COR-L47 (cell line): ENCODE measurements at regions not wholly inside any gene's neighbourhood (a gene's known extent, or its start where the extent isn't known, plus 50 kb on each side); places are given as distances from the start of the nearest gene placed in this dataset.

ENCODE experiments used
- DNase-seq: peaks from one replicate; lab custom pipeline; 2025; lab: John Stamatoyannopoulos, UW

DNA sequence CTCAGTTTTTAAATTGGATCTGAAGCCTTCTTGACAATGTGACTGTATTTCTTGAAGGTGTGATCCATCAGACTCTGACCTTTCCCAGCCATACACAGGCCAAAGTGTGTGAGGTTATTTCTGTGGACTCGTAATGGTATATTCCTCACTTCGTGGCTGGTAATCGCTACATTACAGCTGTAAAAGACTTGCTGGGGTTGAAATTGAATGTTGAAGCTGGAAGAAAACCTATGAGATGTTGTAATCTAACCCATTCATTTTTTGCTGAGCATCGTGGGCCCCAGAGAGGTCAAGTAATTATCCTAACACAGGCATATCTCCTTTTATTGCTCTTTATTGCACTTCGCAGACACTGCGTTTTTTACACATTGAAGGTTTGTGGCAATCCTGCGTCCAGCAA, 405.6 kb upstream of the ZP4 start:
- DNase-seq: no peak

DNA sequence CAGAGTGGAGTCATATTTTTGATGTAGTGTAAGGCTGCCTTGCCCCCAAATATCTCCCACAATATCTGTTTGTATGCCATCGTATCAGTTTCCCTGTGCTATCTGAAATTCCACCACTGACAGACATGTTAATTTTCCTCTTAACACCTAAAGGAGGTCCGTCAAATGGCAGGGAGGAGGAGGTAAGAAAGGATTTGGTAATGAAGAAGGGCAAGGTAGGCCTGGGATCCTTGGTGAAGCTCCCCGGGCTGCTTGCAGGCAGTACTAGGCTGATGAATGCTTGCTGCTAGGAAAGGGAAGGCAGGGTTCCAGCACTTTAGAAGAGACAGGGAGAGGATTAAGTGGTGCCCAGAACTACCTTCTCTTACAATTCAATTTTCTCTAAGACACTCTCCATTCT, 402.4 kb upstream of the ZP4 start:
- no peak for DNase-seq

DNA sequence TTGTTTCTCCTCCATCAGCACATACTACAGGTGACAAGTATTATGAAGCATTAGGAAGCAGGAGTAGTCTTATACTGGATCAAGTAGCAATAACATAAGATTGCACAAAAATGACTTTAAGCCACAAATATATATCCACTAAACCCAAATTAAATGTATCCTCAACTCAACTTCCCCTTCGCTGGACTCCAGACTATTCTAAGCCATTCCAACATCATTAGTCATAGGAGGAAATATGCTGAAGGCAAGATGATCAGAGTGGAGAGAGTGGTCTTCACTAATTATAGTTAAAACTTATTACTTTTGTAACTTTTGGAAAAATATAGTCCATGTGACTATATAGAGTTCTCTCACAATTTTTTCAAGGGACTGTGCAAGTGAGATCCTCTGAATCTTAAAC, 390.7 kb upstream of the ZP4 start:
- no peak for DNase-seq

DNA sequence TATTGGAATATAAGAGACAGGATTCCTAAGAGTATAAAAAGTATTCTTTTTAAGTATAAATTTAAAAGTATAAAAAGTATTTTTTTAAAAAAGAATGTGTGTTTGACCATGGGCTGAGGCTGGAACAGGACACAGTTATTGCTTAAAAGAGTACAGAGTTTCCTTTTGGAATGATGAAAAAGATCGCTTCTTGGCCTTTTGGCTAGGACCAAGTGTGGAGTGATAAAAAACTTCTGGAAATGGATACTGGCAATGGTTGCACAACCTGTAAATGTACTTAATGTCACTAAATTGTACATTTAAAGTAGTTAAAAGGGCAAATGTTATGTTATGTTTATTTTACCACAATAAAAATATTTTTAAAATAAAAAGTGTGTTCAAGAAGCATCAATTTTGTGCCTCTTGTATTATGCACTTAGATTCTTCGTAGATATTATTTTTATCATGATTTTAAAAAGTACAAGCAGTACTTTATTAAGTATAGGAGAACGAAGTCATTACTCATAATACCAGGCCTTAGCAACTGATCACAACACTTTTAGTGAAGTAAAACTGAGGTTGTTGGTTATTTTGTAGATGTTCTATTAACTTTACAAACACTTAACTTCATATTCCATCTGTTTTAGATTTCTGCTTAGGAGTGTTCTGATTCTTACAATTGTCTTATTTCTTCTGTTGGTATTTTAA, 389.1 kb upstream of the ZP4 start:
- DNase-seq: no peak

DNA sequence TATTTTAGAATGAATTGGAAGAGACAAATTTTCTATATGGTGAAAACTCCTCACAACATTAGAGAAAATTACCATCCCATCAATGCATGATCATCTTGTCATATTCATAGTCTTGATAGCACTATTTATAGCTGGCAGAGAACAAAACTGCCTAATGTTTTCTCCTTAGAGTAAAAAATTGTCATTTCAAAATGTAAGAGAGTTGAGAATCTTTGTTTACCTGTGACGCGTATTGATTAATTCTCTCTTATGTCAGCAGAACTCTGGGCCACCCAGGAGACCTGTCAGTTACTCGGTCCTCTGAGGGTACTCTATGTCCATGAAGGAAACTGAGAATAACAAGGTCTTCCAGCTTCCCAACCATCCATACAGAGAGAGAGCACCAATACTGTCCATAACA, 381.4 kb upstream of the ZP4 start:
- no peak for DNase-seq

DNA sequence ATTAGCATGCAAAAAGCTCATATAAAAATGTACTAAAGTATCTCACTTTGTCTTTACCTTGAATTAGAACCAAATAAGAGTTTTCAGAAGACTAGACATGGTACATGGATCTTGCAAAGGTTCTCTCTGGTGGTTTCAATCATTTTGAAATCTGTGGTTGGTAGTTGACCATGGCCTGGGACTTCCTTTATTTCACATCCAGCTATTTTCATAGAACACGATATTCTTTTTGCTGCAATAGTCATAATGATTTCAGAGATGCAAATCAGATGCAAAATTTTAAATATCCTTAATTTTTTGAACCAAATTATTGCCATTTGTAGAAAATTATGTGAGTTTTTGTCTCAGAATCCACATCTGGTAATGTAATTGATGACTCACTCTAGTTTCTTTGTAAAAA, 375.1 kb upstream of the ZP4 start:
- DNase-seq: no peak

DNA sequence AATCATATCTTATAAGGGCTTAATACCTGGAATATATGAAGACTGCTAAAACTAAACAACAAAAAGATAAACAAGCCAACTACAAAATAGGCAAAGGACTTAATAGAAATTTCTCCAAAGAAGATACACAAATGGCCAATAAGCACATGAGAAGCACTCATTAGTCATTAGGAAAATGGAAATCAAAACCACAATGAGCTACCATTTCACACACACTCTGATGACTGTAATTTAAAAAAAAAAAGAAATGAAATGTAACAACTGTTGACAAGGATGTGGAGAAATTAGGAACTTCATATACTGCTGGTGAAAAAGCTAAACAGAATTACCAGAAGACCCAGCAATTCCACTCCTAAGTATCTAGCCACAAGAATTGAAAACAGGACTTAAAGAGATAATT, 374.2 kb upstream of the ZP4 start:
- DNase-seq: no peak

DNA sequence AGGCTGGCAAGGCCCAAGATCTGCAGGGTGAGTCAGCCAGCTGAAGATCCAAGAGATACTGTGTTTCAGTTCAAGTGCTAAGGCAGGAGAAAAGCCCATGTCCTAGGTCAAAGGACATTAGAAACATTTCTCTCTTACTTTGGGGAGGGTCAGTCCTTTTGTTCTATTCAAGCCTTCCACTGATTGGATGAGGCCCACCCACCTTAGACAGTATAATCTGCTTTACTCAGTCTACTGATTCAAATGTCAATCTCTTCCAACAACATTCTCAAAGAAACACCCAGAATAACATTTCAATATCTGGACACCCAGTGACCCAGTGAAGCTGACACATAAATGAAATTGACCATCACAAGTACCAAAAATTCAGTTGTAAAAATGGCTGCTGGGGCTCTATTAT, 367.8 kb upstream of the ZP4 start:
- no peak for DNase-seq

DNA sequence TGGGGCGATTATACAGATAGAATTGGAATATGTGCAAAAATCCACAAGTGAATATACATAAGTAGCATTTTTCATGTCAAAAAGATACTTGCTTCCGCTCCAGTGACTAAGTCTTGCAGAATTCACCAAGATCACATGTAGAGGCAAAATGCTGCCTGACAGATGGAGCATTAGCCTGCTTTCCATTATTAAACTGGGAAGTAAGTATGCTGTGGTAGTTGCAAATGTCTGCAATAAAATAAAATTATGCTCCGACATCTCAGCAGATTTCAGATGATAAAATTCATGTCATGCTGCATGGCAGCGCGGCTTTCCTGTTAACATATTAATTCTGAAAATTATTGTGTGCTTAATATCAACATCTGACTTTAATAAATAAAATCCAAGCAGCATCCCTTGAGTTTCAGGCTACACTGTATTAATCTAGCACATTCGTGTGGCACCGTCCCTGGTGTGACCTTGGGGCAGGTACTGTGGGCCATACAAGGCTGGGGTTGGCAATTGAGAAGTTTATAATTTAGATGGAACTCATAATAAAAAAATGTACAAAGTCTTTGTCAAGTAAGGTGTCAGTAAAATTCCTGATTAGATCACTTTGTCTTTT, 366.4 kb upstream of the ZP4 start:
- DNase-seq: no peak

DNA sequence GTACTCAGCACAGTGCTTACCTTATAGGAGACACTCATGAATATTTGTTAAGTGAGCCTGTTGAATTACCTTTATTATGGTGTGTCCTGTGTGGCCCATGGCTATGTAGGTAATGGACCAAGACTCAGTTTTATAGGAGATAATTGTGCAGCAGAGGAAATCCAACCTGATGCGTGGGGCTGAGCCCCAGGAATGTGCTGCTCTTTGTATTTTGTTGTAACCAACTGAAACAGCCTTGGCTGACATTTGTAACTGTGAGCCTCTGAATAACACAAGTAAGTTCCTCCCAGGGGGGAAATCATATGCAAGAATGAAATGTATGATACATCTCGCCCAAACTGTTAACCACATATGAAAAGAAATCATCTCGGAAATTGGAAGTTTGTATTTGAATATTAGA, 364.2 kb upstream of the ZP4 start:
- DNase-seq: no peak

DNA sequence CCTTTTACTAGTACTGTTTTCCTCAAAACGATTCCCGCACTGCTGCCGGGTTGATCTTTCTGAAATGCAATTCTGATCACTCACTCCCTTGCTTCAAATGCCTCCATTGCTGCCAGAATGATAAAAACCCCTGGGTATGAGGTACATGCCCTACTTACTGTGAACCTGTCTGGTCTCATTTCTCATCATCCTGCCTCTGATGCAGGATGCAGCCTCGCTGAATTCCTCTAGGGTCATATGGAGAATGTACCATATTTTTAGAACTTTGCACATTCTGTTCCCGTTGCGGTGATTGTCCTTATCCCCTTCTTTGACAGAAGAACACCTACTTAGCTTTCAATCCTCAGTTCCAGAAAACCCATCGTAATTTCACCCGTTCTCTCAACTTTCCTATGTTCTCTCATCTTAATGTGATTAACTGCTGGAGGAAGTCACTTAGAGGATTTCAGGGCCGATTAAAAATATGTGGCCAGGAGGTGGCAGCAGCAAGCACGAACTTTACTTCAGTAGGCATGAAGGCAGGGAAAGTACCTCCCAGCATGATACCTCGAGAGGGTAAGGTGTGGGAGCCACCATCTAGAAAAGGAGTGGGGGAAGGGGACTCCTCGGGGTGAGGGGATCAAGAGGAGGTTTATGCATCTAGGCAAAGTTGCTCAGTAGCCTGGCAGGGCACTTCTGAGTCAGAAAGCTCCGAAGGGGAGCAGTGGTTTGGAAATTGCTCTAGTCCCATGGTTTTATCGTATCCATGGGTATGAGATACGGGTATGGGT, 361.5 kb upstream of the ZP4 start:
- DNase-seq: peak; percentile 21

DNA sequence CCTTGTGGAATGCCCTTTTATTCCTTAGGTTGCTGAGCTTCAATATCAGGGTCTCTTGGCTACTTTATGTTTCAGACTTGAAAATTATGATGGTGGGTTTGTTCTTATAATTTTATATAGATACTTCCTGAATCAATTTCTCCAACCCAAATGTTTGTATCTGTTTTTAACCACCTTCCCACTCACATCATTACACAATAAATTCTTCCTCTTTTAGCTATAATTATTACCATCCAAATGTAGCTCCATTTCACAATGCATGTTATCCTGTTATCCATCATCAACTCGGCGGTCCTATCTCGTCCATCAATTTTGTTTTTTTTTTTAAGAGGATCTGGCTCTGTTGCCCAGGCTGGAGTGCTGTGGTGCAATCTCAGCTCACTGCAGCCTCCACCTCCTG, 357.6 kb upstream of the ZP4 start:
- DNase-seq: no peak

DNA sequence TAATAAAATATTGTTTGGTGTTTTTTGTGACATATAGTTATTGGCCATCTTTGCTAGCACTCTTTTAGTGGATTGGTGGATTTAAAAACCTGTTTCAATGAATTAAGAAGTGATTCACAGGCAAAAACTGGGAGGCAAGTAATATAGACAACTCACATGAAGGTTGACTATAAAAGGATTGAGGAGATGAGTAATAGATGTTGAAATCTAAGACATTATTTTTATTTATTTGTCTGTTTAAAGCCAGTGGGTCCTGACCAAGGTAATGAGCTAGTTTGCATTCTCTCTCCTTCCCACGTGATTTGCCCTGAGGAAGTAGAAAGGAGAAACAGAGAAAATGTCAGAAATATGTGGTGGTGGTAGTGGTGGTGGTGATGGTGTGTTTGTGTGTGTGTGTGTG, 351.5 kb upstream of the ZP4 start:
- DNase-seq: no peak

DNA sequence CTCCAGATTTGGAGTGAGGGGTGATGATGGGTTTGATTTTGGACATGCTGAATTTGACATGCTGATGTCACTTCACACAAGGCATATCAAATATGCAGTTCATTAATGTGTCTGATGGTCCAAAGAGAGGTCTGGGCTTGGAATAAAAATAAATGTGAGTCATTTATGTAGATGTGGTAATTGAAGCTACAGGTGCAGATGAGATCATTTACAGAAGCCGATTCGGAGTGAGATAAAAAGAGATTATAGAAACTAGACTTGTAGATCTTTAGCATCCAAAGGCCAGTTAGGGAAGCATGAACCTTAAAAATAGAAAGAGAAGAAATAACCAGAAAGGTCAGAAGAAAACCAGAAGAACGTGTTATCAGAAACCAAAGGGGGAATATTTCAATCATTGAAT, 350.9 kb upstream of the ZP4 start:
- DNase-seq: no peak

DNA sequence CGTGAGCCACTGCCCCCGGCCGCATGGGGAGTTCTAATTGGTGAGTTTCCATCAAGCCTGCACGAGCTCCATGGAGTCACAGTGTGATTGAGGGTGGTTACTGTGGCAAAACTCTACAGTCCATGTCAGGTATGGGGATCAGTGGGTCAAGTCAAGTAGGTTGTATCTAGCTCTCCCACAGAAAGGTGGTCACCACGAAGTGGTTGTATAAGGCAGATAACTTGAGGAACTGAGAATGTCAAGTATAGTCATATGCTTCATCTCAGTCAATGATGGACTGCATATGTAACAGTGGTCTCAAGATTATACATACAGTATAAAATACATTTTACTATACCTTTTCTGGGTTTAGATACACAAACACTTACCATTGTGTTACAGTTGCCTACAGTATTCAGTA, 348.6 kb upstream of the ZP4 start:
- no peak for DNase-seq

DNA sequence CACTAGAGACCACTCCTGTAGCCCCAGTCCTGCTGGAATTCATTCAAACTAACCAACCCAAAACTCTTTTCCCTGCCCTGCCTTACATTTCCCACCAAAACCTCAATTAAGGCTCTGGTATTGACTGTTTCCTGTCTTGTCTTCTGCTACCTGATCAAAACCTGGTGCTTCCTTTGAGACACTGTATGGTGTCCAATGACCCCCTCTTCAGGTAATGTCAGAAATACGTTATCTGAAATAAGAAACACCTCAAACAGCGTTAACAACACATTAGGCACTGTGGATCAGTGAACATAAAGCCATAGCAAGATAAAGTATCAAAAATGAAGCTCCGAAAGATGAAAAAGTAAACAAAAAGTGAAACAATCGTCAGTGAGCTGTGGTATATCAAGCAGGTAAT, 343.2 kb upstream of the ZP4 start:
- DNase-seq: no peak

DNA sequence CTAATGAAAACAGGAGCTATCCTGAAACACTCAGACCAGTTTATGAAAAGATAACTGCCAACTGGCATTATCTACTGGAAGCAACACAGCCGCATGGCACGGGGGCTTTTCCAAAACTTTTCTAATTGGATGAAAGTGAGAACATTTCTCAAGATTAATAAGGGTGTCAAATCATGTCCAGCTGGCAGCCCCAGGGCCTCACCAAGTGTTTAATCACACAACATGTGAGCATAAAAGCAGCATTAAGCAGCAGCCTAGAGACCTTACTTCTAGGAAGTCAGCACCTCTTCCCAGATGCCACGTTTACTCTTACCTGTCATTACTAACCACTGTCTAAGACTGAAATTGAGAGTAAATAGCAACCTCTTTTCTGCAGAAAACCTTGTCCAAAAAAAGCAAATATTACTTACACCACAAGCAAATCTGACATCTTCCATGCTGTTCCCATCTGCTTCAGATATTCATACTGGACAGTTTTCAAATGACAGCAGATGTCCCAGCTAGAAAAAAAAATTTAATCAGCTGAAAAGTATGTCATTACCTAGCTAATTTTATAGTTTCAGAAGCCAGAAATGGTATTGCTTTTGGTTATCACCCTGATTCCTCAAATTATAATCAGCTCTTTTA, 341.5 kb upstream of the ZP4 start:
- DNase-seq: no peak

DNA sequence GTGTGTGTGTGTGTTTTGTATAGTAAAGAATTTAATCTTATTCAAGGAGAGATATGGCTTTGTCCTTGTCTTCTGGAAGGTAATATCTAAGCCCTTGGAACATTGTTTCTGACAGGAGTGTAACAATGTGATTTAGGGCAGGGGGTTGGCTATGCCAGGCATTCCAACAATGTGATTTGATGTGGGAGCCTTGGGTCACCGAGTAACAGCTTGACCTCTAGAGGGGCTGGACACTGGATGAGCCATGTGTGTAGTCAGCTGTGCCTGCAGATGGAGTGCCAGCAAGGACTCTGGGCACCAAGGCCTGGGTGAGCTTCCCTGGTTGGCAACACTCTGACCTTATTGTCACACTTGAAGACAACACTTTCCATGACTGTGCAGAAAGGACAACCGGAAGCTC, 336.1 kb upstream of the ZP4 start:
- DNase-seq: no peak

DNA sequence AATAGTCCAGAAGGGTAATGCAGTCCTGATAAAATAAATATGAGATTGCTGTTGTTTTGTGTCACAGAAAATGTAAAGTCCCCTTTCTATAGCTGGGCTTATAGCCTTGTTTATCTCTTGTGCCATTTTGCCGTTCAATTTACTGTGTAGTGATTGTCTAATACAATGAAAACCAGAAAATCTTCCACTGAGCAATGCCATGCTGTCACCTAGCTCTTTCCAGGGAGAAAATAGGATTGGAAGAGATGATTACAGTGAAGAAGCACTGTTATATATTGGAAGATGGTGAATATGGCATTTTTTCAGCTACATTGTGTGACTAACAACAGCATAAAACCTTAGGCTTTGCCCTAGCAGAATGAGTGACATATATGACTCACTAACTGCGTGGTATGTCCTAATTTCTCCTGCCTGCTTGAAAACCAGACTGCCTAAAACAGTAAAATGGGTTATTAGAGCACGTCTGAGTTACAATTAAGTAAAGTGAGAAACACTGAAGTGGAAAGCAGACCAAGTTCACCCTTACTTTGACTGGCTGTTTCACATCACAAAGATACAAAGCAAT, 332.4 kb upstream of the ZP4 start:
- DNase-seq: no peak

DNA sequence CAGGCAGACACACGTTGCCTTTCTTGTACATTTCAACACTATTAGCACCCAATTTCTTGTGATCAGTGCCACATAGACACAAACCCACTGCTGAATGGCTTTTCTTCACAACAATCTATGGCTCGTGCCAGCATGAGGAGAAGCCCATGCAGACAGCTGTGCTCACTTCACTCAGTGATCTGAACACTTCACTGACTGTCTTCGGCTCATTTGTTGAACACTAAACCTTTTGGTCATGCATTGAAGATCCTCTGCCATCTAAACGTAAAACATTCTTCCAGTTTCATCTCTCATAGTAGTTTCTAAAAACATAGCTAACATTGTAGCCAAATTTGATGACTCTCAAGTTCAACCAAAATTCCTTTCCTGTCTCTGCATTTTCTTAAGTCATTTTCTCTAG, 331.0 kb upstream of the ZP4 start:
- no peak for DNase-seq

DNA sequence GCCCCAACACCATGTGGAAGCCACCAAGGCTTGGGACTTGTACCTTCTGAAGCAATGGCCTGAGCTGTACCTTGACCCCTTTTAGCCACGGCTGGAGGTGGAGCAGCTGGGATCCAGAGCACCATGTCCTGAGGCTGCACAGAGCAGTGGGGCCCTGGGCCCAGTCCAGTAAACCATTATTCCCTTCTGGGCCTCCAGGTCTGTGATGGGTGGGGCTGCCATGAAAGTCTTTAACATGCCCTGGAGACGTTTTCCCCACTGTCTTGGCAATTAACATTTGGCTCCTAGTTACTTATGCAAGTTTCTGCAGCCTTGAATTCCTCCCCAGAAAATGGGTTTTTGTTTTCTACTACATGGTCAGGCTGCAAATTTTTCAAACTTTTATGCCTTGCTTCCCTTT, 323.7 kb upstream of the ZP4 start:
- DNase-seq: no peak

DNA sequence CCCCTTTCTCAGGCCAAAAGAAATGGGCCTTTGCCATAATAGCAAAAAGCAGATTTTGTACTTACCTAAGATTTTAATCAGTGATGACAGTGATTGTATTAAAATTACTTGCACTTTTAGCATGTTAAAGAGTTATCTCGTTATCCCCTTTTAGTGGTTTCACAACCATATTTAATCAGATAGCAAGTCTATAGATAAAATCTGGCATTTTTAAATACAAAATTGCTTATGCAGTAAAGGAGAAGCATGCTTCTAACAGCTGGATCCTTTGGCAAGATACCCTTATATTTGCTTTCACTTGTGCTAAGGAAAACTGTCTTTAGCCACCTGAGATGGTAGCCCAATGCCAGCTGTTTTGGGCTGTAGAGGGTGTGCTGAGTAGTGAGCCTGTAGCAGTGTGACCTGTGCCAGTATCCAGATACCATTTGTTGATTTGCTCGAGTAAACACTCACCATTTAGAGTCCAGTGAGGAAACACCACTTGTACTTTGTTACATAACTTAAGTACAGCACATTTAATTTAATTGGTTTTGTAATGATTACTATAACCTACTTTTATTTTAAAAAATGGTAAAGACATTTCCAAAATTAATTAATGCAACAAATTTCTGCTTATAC, 314.4 kb upstream of the ZP4 start:
- DNase-seq: no peak
